NK-92 treated with Interleukin-12 subunit alpha and Interleukin-12 subunit beta, amount 100 ng/mL, for 24 hours (cell line): ENCODE measurements at regions not wholly inside any gene's neighbourhood (a gene's known extent, or its start where the extent isn't known, plus 50 kb on each side); places are given as distances from the start of the nearest gene placed in this dataset.
"Not testable (repeated sequence)": the region's sequence is repeated elsewhere in the genome, so short reads cannot be mapped to it uniquely, and the experiment has no call there.

Experiments used
- DNase-seq: peaks from one replicate; lab custom pipeline; 2025; lab: John Stamatoyannopoulos, UW

GRCh38 chr1:4119516-4120220 lies 219.6 kb upstream of the C1orf174 start:
- no peak for DNase-seq

DNA sequence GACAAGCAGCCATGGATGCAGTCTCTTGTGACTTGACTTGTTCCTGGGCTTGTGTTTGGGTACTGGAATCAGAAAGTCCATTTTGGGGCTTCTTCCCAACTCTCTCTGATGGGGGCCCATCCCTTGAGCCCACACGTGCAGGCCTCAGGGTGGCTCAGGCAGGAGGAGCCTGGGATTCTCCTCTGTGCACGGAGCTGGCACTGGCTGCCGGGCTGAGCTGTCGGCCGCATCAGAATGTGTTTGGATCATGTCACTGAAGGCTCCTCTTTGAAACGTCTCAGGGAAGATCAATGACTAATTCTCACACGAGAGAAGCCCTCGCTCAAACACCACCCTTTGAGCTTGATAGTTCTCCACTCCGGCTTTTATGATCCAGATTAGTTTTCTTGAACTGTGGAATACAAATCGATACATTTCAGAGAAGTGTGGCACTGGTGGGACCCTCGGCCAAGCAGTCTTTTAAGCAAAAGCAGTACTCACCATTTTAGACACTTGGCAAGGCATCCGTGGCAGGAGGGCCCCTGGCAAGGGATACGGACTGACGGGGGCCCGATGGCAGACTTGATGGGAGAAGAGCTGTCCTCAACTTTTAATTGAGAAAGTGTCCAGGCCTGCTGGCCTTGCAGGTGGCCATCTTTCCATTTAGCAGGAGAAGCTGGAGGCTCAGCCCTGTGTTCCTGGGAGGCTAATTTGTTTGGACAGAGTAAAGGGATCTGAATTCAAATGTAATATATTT lies 220.7 kb upstream of the C1orf174 start:
- no peak for DNase-seq

DNA sequence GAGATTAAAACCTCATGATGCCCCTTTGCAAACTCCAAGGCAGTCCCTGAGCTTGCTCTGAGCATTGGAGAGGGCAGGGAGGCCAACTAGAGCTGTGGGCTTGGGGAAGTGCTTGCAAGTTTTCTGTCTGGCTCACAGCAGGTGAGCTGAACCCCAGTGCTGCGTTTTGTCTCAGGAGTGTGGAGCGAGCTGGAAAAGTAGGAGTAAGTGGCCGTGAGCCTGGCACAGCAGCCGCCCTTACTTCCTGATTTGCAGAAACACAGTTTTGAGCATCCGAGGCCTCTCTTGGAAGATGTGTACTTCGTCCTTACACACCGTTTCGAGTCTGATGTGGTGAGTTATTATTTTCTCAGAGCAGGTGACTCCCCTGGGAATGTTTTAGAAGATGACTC lies 221.2 kb upstream of the C1orf174 start:
- no peak for DNase-seq

DNA sequence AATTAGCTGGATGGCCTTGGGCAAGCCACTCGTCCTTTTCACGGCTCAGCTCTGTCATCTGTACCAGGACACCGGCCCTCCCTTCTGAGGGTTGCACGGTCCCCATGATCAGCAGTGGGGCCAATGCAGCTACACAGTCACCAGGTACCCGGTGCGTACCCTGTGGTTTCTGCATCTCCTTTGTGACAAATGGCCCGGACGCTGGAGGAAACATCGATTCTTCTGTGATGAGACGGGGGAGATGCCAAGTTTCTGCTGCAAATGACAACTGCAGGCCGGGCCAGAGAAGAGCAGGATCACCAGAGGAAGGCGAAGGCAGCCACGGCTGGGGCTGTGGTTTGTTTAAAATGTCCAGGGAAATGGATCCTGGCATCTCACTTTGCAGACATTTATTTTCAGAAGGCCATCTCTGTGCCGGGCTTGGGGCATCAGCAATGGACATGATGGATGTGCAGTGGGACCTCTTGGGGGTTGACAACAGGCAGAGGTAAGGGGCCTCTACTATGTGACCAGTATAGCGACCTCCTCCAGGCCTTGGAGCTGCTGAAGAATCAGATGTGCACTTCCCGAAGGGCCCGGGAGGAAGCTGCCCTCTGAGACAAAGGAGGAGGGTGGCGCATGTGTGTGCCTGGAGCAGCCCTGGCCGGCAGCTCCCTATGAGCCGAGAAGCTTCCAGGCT lies 221.9 kb upstream of the C1orf174 start:
- no peak for DNase-seq

DNA sequence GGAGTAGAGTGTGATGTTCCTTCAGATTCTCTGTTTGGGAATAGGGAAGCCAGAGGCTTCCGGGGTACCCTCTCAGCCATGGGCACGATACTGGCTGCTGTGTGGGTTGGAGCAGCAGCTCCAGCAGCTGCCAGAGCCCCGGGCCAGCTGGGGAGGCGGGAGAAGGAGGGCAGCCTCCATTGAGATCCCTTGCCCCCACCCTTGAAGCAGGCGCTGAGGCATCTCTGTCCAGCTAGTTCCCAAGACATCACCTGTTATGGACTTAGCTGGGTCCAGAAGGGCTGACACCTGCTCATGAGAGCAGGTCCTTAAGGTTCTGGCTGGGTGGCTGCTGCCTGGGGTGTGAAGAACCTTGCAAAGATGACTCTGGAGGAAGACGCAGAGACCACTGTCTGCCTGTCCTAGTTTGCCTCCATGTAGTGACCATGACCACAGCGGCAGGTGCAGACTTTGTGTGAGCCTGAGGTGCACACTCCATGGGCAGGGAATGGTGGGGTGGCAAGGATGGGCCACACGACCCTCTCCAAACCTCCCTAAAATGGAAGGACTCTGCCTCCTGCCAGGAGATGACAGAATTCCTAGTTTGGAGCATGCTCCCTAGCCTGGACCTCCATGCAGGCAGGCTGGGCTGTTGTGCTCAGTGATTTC lies 222.6 kb upstream of the C1orf174 start:
- no peak for DNase-seq

DNA sequence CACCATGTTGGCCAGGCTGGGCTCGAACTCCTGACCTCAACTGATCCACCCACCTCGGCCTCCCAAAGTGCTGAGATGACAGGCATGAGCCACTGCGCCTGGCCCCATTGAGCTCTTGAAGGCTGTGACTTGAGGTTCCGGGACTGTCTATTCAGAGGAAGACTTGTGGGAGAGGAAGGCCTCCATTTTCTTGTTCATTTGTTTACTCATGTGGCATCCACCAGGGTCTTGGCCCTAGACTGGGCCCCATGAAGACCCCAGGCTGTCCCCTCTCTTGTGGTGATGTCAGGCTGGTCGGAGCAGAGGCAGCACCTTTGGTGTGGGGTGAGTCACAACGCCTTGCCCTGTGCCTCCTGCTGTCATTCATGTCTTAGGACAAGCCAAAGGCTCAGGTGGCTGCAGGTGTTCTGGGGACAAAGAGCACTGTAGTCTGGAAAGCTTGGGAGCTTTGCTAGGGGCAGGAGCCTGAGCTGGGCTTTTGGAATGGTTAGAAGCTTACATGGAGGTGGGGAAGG lies 224.6 kb upstream of the C1orf174 start:
- no peak for DNase-seq

DNA sequence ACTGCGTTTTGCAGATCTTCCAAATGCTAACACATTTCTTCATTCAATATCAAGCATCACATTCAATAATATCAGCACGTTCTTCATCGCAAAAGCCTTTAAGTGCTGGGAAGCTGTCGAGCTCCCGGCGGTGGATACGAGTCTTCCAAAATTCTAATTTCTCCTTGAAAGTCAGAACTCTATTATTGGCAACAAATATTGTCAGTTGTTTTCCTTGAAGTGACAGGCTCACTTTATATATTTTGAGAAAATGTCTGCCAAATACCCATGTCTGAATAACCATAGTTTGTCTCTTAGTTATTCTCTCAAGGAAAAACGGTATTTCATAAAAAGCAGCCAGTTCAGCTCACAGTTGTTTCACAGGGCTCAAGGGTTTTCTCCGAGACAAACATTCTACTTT lies 226.2 kb upstream of the C1orf174 start:
- no peak for DNase-seq

DNA sequence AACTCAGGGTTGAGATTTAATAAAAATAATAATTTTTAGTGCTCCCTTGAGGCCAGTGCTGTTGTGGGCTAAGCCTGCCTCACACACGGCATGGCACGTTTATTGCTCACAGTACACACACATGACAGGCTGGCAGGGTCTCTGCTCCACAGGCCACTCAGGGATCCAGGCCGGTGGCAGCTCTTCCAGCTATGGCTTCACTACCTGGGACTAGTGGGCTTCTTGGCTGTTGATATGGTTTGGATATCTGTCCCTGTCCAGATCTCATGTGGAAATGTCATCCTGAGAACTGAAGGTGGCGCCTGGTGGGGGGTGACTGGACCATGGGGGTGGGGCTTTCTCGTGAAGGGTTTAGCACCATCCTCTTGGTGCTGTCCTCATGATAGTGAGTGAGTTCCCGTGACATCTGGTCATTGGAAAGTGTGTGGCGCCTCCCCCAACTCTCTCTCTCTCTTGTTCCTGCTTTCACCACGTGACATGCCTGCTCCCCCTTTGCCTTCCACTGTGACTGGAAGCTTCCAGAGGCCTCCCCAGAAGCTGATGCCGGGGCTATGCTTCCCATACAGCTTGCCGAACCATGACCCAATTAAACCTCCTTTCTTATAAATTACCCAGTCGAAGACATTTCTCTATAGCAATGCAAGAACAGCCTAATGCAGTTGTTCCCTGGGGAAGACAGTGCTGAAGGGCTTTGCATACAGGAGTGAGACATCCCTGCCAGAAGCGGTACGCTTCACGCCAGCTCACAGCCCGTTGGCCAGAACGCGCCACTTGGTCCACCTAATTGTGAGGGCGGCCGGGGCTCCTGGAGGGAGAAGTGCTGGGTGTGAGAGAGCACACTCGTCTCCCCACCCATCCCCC lies 226.9 kb upstream of the C1orf174 start:
- DNase-seq: no peak

GRCh38 chr1:4127592-4128140 lies 227.6 kb upstream of the C1orf174 start:
- no peak for DNase-seq

DNA sequence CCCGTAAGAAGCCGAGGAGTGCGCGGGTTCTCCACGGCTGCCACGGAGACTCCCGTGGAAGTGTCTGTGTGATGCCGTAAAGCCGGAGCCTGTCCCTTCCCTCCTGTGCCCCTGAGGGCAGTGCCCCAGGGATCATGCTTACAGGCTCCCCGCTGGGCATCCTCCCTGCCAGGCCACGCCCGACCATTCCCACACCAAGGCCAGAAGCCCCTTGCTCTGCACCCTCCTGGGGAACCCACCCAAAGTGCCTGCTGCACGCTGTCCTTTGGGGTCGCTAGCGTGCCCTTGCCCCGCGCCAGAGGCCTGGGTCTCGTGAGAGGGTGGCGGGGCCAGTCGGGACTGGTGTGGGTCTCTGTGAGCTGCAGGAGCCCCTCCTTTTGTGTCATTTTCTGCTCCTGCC lies 228.5 kb upstream of the C1orf174 start:
- no peak for DNase-seq

DNA sequence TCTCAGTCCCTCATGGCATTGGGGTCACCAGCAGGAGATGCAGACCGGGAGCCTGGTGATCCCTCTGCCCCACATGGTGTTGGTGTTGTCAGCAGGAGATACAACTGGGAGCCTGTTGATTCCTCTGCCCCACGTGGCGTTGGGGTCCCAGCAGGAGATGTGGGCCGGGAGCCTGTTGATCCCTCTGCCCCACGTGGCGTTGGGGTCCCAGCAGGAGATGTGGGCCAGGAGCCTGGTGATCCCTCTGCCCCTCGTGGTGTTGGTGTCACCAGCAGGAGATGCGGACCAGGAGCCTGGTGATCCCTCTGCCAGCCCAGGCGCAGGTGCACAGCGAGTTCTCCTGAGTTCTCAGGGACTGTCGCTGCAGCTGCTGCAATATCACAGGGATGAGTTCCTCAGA lies 229.6 kb upstream of the C1orf174 start:
- DNase-seq: no peak

DNA sequence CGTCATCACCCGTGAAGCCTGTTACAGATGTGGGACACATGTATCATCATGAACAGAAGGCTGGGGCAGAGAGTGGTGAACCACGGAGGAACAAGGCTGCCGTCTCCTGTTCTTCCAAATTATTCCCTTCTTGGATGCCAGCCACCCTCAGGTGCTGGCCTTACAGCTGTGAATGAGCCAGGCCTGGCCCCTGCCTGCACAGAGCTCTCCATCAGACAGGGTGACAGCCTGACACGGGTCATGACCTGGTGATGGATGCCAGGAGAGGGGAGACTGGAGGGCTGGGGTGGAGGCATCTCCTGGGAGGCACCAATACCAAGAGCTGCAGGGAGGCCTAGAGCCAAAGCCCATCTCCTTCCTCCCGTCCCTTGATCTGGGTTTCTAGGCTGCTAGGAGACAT lies 230.0 kb upstream of the C1orf174 start:
- no peak for DNase-seq

DNA sequence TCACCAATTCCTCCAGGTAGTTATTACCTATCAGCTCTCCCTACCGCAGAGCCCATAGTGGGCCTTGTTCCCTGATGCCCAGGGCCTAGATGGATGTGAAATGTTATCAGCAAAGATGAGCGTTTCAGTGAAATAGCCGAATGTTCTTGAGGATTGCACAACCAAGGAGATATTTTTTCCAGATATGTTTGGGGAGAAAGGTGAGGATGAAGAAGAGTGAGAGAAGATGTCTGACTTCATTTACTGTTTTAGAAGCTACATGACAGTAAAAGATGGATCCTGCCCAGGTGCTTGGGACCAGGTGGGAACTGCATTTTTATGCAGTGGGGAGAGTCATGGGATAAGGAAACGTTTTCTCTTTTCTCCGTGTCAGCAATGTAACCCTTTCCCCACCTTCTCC lies 231.7 kb upstream of the C1orf174 start:
- no peak for DNase-seq

DNA sequence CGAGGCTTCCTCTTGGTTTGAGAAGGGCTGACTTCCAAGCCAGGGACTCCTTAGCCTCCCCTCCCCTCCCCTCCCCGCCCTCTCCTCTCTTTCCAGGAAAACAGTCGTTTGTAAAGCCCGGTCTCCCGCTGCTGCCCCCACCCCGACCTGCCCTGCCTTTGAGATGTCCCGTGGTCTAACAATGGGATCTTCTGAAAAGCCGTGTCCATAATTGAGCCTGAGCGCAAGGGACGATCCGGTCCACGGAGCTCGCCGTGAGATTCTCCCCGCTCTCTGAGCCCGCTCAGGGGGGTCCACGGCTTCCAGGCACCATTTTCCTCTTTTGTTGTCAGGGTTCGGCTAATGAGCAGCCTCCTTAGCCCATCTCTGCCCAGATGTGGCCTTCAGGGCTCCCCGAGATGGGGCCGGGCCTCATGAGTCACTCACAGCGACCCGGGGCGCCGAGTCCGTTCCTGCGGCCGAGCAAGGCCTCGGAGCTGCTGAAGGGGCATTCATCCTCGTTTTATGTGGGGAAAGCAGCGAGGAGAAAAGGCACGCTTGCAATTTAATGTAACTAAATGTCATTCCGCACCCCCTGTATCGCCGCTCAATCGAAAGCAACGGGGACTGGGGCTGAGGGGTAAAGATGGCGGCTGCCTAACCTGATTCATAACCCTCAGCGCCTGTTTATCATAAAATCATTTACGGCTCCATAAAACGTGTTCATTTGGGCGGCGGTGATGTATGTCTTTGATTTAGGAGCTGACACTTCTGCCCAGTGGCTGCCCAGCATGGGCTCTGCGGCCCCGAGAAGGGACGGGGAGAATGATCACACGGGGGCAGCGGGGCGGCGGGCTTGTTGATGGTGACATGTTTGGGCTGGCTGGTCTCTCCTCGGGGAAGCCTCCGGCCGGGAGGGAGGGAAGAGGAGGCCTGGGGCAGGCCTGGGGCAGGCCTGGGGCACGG lies 232.6 kb upstream of the C1orf174 start:
- DNase-seq: no peak

DNA sequence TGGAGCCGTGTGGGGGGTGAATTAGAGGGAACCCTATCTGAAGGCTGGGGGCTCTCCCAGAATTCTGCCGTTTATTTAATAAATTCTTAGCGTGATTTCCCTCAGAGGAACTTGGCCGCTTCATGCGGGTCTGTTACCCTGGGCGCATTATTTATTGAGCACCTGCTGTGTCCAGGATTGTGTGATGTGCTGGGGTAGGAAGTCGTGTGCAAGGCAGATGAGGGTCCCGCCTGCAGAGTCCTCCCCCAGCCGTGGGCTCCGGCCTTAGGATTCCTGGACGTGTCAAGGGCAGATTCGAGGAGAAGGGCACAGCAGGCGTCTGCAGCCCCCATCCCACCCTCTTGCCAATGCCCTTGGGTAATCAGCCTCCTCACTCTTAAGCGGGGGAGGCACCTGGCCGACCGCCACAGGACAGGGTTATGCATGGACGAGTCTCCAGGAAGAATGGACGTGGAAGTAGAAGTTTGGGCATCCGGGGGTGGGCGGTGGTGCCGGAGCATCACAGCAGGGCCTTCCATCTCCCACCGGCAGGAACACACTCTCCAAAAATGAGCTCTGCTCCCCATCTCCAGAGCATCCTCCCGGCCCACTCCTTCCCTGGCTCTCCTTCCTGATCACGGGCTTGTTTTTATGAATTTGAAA lies 233.3 kb upstream of the C1orf174 start:
- DNase-seq: no peak

DNA sequence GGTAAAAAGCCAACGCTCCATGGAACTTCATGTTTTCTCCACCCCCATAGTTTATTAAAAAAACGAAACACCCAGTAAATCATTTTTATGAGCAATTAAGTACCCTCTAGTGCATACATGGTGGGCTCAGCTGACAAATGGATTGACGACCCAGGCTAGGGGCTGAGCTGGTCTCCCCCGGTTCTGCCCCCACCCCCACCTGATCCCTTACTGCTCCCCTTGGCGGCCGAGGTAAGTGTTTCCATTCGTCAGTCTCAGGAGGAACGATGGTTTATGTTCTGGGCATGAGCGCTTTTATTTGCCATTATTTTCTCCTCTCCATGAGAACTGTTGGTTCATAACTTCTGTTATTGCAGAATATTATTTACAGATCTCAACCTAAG lies 233.9 kb upstream of the C1orf174 start:
- no peak for DNase-seq

DNA sequence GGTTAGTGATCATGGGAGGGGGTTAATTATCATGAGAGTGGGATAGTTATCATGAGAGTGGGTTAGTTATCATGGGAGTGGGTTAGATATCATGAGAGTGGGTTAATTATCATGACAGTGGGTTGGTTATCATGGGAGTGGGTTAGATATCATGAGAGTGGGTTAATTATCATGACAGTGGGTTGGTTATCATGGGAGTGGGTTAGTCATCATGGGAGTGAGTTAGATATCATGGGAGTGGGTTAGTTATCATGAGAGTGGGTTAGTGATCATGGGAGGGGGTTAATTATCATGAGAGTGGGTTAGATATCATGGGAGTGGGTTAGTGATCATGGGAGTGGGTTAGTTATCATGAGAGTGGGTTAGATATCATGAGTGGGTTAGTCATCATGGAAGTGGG lies 235.8 kb upstream of the C1orf174 start:
- not testable (repeated sequence) for DNase-seq

DNA sequence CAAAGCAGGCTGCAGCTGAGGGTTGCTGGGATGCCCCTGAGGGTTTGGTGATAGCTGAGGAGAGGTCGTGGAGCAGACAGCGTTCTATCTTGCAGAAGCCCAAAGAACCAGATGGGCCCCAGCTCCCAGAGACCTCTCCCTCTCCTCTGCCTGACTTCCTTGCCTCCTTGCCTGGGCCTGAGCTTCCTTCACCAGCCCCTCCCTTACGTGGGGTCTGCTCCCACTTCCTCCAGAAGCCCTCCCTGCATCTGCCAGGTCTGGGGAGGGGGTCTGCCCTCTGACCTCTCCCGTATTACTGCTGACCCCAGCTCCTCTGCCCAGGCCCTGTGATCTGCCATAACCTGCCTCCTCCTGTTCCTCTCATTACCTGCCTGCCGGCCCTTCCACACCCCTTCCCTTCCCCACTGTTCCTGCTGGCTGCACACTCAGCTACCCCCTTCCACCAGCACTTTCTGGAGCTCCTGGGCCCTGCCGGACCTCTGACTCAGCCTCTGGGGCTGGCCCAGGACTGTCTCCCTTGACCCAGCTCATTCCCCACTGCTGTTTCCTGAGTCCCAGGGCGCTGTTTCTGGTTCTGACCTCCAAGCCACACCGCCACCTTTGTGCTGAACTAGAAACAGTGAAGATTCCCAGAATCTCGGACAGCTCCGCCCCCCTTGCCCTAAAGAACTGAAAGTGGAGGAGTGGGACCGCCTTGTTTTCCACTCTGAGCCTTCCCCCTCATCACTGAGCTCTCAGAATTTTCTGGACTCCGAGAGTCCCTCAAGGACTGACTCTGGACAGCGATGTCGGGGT lies 237.7 kb upstream of the C1orf174 start:
- DNase-seq: no peak

DNA sequence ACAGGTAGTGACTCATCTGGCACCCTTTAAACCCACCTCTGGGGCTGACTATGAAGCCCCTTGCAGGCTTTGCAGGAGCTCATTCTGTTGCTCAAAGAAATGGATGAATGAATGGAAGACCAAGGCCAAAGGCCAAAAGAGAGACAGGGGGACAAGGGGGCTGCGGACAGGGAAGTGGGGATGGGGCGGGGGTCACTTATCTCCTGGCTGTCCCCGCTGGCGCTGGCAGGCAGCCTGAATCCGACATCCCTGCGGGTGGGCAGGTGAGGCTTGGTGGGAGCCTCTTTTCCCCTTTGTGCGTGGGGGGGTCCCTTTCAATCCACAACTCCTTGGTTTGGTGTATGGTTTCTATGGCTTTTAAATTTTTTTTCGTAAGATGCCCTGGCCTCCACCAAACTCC lies 239.6 kb upstream of the C1orf174 start:
- DNase-seq: no peak
